Skeletal muscle satellite cell (primary cell): ENCODE measurements at regions not wholly inside any gene's neighbourhood (a gene's known extent, or its start where the extent isn't known, plus 50 kb on each side); places are given as distances from the start of the nearest gene placed in this dataset. TPM values are rescaled to one million over a fixed set of nuclear protein-coding genes. Genes with fewer than 3 reads are reported as not detected.
"Not testable (repeated sequence)": the region's sequence is repeated elsewhere in the genome, so short reads cannot be mapped to it uniquely, and the experiment has no call there.

Experiments used
- H3K27me3 ChIP-seq: 2 replicates; pipeline ENCODE4 v1.7.0; 2013; ENCODE audit warnings: low read length; ENCODE audit not compliant: control insufficient read depth, insufficient read depth
- H3K36me3 ChIP-seq: 2 replicates; pipeline ENCODE4 v1.7.0; 2013; ENCODE audit warnings: mild to moderate bottlenecking, control low read depth, low read length; ENCODE audit not compliant: insufficient read depth
- H3K4me1 ChIP-seq: 2 replicates; pipeline ENCODE4 v1.7.0; 2013; ENCODE audit warnings: low read length; ENCODE audit not compliant: control insufficient read depth, insufficient read depth
- H3K4me2 ChIP-seq: 2 replicates; pipeline ENCODE4 v1.7.0; 2013; ENCODE audit warnings: mild to moderate bottlenecking, low read length
- H3K4me3 ChIP-seq: 2 replicates; pipeline ENCODE4 v1.7.0; 2013; ENCODE audit warnings: low read length
- H3K9ac ChIP-seq: 2 replicates; pipeline ENCODE4 v1.7.0; 2013; ENCODE audit warnings: mild to moderate bottlenecking, low read depth, low read length, moderate library complexity
- H3K9me3 ChIP-seq: replicated peaks from 2 replicates; pipeline ENCODE4 v1.7.0; 2013; ENCODE audit warnings: mild to moderate bottlenecking, control low read depth, low read length
- small RNA-seq: library from RNA; depleted of rRNA; stranded (forward); fragments of <200 nt; gene quantifications from one replicate; pipeline ENCODE3, GENCODE V24; 2012

- H3K9me3 ChIP-seq, H3K4me3 ChIP-seq, H3K9ac ChIP-seq, H3K27me3 ChIP-seq, H3K4me2 ChIP-seq, H3K36me3 ChIP-seq: not testable (repeated sequence)
- H3K4me1 ChIP-seq, result peaks cover 20% of the 10 kb centered on the region
Observed at GRCh38 chr17:64716496-64716895, 54.4 kb upstream of the SMURF2 start.

DNA sequence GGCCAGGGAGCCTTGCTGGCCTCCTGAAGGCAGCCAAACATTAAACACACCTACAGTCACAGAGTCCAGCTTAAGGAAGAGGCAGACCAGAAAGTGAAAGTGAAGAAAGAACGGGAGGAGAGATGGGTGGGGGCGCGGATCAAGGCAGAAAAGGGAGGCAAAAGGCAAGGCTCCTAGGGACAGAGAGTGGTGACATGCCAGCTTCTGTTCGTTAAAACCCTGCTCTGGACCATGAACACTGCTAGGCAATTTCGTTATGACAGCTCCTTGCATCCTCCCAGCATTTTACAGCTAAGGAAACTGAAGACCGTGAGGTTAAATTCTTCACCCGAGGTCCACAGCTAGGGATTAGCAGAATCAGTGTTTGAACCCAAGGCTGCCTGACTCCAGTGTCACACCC is 51.7 kb upstream of the SMURF2 start:
- not testable (repeated sequence) for H3K9me3 ChIP-seq, H3K9ac ChIP-seq, H3K4me3 ChIP-seq, H3K27me3 ChIP-seq, H3K36me3 ChIP-seq
- Histone ChIP-seq H3K4me1 (peaks cover 23% of the 10 kb centered on the region), H3K4me2 (peak overlapping the region; percentile 50)

DNA sequence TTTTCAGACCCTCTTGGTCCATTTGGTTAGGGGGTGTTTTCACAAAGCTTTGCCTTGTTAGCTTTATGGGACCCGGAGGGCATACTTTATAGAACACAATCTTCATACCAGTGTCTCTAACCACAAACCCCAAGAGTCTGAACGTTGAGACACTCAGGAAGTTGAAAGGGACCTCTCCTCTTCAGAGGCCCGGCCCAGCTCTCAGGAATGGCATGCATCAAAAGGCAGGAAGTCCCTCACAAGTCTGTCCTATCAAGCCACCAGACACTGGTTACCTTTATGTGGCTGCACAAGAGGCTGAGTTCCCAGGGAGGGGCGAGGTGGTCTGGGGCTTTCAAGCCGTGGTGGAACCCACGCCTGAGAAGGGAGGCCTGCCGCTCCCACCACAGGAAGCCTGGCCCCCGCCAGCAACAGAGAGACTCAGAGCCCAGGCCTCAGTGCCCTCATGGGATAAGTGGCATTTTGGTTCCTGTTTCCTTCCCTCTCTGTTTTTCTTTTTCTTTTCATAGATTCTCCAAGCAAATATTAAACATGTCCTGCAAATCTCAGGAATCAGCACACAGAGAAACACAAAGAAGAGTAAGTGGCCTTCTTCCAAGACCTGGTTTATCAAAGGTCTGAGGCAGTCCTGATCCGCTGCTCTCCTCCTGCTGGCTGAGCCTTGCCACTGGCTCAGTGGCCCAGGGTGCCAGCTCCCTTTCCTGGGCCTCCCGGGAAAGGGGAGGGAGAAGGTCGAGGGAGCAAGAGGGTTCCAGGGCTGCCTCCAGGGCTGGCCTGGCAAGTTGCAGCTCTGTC is 50.6 kb upstream of the SMURF2 start:
- not testable (repeated sequence) for H3K9me3 ChIP-seq, H3K4me3 ChIP-seq, H3K36me3 ChIP-seq, H3K4me2 ChIP-seq, H3K27me3 ChIP-seq
- peak overlapping the region; percentile 42 for H3K9ac ChIP-seq
- peaks cover 32% of the 10 kb centered on the region for H3K4me1 ChIP-seq

Small RNAs in the stretch of these regions (small RNA-seq; reads per million reads assigned to genes)
- not detected for gene AC103810.3
- gene BPTFP1, result not detected
- not detected for gene MINOS1P2
- not detected for gene MIR6080
